HCT116 (cell line): ENCODE measurements at regions not wholly inside any gene's neighbourhood (a gene's known extent, or its start where the extent isn't known, plus 50 kb on each side); places are given as distances from the start of the nearest gene placed in this dataset.

ENCODE experiments used
- ATAC-seq: fragments of 200-7000 bp; cut with Tn5 transposase; 2 replicates; pipeline ENCODE4 v1.9.1; 2020; ENCODE audit warnings: mild to moderate bottlenecking, moderate library complexity
- BruUV-seq: library from RNA; stranded (reverse); fragments of 400-500 nt; replicated peaks from 2 replicates; lab custom pipeline; 2021; lab: Mats Ljungman, UMichigan
- CTCF ChIA-PET: fragments of 300-600 bp; sonication (Branson Sonifier 250); formaldehyde crosslinking; loops from one replicate; lab custom pipeline; 2021; ENCODE audit warnings: antibody characterized with exemption; lab: Charles Lee
- POLR2A ChIA-PET: fragments of 300-600, 350-600 bp; sonication (Branson Sonifier 250); formaldehyde crosslinking; loops from one replicate; lab custom pipeline; 2021; ENCODE audit warnings: antibody characterized with exemption; lab: Charles Lee
- RAD21 ChIA-PET, 2 experiments: fragments of 300-600 bp; sonication (Branson Sonifier 250); formaldehyde crosslinking; loops; one replicate each; lab custom pipeline; 2023; ENCODE audit warnings: low total read pairs in 2 of 2; ENCODE audit not compliant: uncharacterized antibody in 2 of 2, unreplicated experiment in 2 of 2, low non-redundant PET in 1 of 2; lab: Charles Lee
- DNase-seq: peaks from one replicate; pipeline ENCODE4 v3.0.0-alpha.2; 2010; ENCODE audit warnings: low read depth, low spot score
- H2AFZ ChIP-seq: fragments of 200-600 bp; shearing (Covaris generic), sonication (generic); 2 replicates; pipeline ENCODE4 v1.6.1; 2017; ENCODE audit warnings: low read depth, mixed run types, mixed read lengths, antibody characterized with exemption, low read length; ENCODE audit not compliant: poor library complexity, severe bottlenecking
- H3K27ac ChIP-seq: 2 replicates; pipeline ENCODE4 v1.5.1; 2012; ENCODE audit warnings: low read depth, low read length
- H3K27me3 ChIP-seq: fragments of 200-600 bp; sonication (generic); 2 replicates; pipeline ENCODE4 v1.6.1; 2016; ENCODE audit warnings: mixed run types, low read length, mixed read lengths; ENCODE audit not compliant: insufficient read depth
- H3K36me3 ChIP-seq, 2 experiments: fragments of 200-500 bp in 1 of 2; fragments of 200-600 bp in 1 of 2; sonication (Bioruptor generic) in 1 of 2; sonication (generic) in 1 of 2; 2 replicates each; pipeline versions ENCODE4 v1.5.1 to v1.6.1; 2014 to 2016; ENCODE audit warnings: low read length in 2 of 2, inconsistent platforms in 1 of 2, mixed read lengths in 1 of 2, mixed run types in 1 of 2; ENCODE audit not compliant: insufficient read depth in 2 of 2, control insufficient read depth in 1 of 2
- H3K4me1 ChIP-seq, 2 experiments: fragments of 200-600 bp in 1 of 2; sonication (generic) in 1 of 2; 2 replicates each; pipeline versions ENCODE4 v1.5.1 to v1.6.1; 2012 to 2017; ENCODE audit warnings: low read length in 2 of 2, inconsistent platforms in 1 of 2, mild to moderate bottlenecking in 1 of 2, mixed read lengths in 1 of 2, mixed run types in 1 of 2, moderate library complexity in 1 of 2; ENCODE audit not compliant: insufficient read depth in 2 of 2, control insufficient read depth in 1 of 2
- H3K4me2 ChIP-seq: fragments of 200-600 bp; sonication (generic); 2 replicates; pipeline ENCODE4 v1.6.1; 2017; ENCODE audit warnings: mixed run types, low read length, mixed read lengths
- H3K4me3 ChIP-seq, 2 experiments: fragments of 200-600 bp in 1 of 2; sonication (generic) in 1 of 2; replicated peaks in 1 of 2; 2 replicates each; pipeline ENCODE4 v1.5.1; 2011 to 2016; ENCODE audit warnings: low read length in 2 of 2, control low read depth in 1 of 2, low read depth in 1 of 2, mild to moderate bottlenecking in 1 of 2, mixed read lengths in 1 of 2, mixed run types in 1 of 2
- H3K79me2 ChIP-seq: fragments of 200-600 bp; sonication (generic); 2 replicates; pipeline ENCODE4 v1.6.1; 2017; ENCODE audit warnings: mild to moderate bottlenecking, mixed run types, low read length, moderate library complexity, mixed read lengths; ENCODE audit not compliant: insufficient read depth
- H3K9ac ChIP-seq: fragments of 200-600 bp; sonication (generic); 2 replicates; pipeline ENCODE4 v1.6.1; 2016; ENCODE audit warnings: low read length, mixed read lengths
- H3K9me2 ChIP-seq: fragments of 200-600 bp; sonication (generic), shearing (Covaris generic); 2 replicates; pipeline ENCODE4 v1.6.1; 2017; ENCODE audit warnings: mixed run types, mild to moderate bottlenecking, moderate library complexity; ENCODE audit not compliant: insufficient read depth
- H3K9me3 ChIP-seq, 2 experiments: fragments of 200-500 bp in 1 of 2; fragments of 200-600 bp in 1 of 2; sonication (Bioruptor generic) in 1 of 2; sonication (generic) in 1 of 2; 2 replicates each; pipeline ENCODE4 v1.6.1; 2014 to 2017; ENCODE audit warnings: low read length in 2 of 2, mixed read lengths in 2 of 2, inconsistent platforms in 1 of 2, low read depth in 1 of 2, mild to moderate bottlenecking in 1 of 2, mixed run types in 1 of 2, moderate library complexity in 1 of 2; ENCODE audit not compliant: control insufficient read depth in 1 of 2, insufficient read depth in 1 of 2
- H4K20me1 ChIP-seq: fragments of 200-600 bp; sonication (generic), shearing (Covaris generic); 2 replicates; pipeline ENCODE4 v1.6.1; 2017; ENCODE audit warnings: mixed run types, mild to moderate bottlenecking, moderate library complexity; ENCODE audit not compliant: insufficient read depth
- CEBPB ChIP-seq: IDR thresholded peaks from 2 replicates; pipeline ENCODE4 v1.6.1; 2012; ENCODE audit warnings: low read depth
- EGR1 ChIP-seq: IDR thresholded peaks from 2 replicates; pipeline ENCODE4 v1.6.1; 2012; ENCODE audit warnings: low read depth
- ELF1 ChIP-seq: IDR thresholded peaks from 2 replicates; pipeline ENCODE4 v1.6.1; 2012; ENCODE audit warnings: low read depth, borderline replicate concordance
- EZH2 ChIP-seq: fragments of 200-600 bp; sonication (generic); IDR thresholded peaks from 2 replicates; pipeline ENCODE4 v1.6.1; 2017; ENCODE audit warnings: antibody characterized with exemption, mixed run types
- EZH2phosphoT487 ChIP-seq: fragments of 200-600 bp; IDR thresholded peaks from 2 replicates; pipeline ENCODE4 v1.6.1; 2018; ENCODE audit warnings: antibody characterized with exemption, borderline replicate concordance
- JUND ChIP-seq: IDR thresholded peaks from 2 replicates; pipeline ENCODE4 v1.6.1; 2012
- MAX ChIP-seq: IDR thresholded peaks from 2 replicates; pipeline ENCODE4 v1.6.1; 2012
- POLR2AphosphoS5 ChIP-seq: IDR thresholded peaks from 2 replicates; pipeline ENCODE4 v1.6.1; 2011; ENCODE audit warnings: mild to moderate bottlenecking, low read depth, low read length, moderate library complexity
- SIN3A ChIP-seq: IDR thresholded peaks from 2 replicates; pipeline ENCODE4 v1.6.1; 2012; ENCODE audit warnings: low read depth
- SRF ChIP-seq: IDR thresholded peaks from 2 replicates; pipeline ENCODE4 v1.6.1; 2012; ENCODE audit warnings: low read depth
- ZFX ChIP-seq: fragments of 450-650 bp; IDR thresholded peaks from 2 replicates; pipeline ENCODE4 v1.6.1; 2017
- intact Hi-C: fragments of 100-400 bp; cut with micrococcal nuclease; formaldehyde crosslinking; loops from 2 replicates; pipeline ENCODE4 v1.10.0; 2022
- TF ChIP-seq, protein P1 (sequence below), 3 experiments: fragments of 200-600 bp in 1 of 3; sonication (generic) in 1 of 3; IDR thresholded peaks in 2 of 3; conservative IDR thresholded peaks in 1 of 3; 2 replicates each; pipeline ENCODE4 v1.5.1; 2012 to 2017; ENCODE audit warnings: low read depth in 2 of 3, low read length in 2 of 3, antibody characterized with exemption in 1 of 3, borderline replicate concordance in 1 of 3, control low read depth in 1 of 3, mild to moderate bottlenecking in 1 of 3, mixed read lengths in 1 of 3, mixed run types in 1 of 3, moderate library complexity in 1 of 3; ENCODE audit not compliant: insufficient read depth in 1 of 3
- TF ChIP-seq, protein P2 (sequence below): IDR thresholded peaks from 2 replicates; pipeline ENCODE4 v1.6.1; 2012; ENCODE audit warnings: low read depth

DNA sequence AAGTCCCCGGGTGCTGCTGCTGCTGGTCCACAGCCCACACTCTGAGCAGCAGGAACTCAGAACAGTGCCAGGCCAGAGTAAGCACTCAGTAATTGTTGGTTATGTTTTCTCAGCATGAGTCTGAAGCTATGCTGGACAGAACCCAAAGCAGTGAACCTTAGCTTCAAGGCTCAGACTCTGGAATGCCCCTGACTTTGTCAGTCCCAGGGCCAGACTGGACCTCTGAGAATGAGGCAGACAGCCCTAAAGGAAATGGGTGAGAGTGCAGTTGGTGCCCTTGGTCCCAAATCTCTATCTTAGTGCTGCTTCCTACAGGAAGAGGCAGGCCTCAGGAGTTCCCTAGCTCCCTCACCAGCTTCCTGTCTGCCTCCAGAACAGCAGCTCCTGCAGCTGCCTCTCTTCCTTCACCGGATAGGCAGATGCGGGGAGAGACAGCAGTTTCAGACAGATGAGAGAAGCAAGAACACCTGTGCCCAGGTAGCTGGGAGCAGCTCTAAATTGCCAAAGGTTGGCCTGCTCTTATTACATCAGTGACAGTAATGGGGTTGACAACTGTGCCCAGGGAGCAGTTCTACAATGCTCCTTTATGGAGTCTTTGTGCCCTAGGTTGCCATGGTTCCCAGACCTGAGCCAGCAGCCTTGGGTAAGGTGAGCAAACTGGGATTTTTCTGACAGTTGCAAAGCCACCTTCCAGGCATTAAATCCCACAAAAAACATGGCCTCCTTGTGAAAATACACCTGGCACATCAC, 82.2 kb upstream of the CXCL14 start (continued):
- no peak for TF ChIP-seq ZFX

DNA sequence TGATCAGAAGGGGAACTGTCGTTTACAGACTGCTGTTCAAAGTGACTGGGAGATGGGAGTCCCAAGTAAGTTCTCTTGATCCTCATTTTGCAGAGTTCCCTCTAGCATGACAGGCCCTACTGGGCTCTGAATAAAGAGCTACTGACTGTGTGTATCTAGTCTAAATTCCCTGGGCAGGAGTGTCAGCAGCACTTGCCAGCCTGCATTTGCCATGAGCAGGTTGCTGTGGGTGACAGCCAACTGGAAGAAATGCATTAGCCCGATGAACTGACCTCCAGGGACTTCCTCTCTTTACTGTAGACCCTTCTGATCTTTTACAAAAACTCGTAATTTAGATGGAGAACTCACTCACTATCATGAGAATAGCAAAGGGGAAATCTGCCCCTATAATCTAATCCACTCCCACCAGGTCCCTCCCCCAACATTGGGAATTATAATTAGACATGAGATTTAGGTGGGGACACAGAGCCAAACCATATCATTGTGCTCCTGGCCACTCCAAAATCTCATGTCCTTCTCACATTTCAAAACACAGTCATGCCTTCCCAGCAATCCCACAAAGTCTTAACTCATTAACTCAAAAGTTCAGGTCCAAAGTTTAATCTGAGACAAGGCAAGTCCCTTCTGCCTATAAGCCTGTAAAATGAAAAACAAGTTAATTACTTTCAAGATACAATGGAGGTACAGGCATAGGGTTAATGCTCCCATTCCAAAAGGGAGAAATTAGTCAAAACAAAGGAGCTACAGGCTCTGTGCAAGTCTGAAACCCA, 78.9 kb upstream of the CXCL14 start:
- Histone ChIP-seq H3K4me3 (no peak overlapping the region), H3K9ac (no peak overlapping the region), H3K27me3 (peaks cover 18% of the 10 kb centered on the region; the same call in 1 of the 2 replicates), H3K9me3 (no peaks in the 10 kb centered on the region; a peak in 1 of 4 replicates), H3K4me1 (no peaks in the 10 kb centered on the region), H4K20me1 (no peaks in the 10 kb centered on the region), H3K4me2 (no peak overlapping the region), H3K79me2 (no peaks in the 10 kb centered on the region), H2AFZ (no peak overlapping the region), H3K9me2 (no peaks in the 10 kb centered on the region), H3K27ac (no peak overlapping the region), H3K36me3 (no peaks in the 10 kb centered on the region)
- POLR2A ChIA-PET = no interaction called here
- CTCF ChIA-PET = no interaction called here
- RAD21 ChIA-PET = no interaction called here
- DNase-seq (no peak), ATAC-seq (no peak)
- intact Hi-C loops = no loop called here
- no peak for TF ChIP-seq SRF
- no peak for TF ChIP-seq CEBPB
- TF ChIP-seq MAX = no peak
- TF ChIP-seq ZFX = no peak
- no peak for TF ChIP-seq EZH2phosphoT487
- TF ChIP-seq EGR1 = no peak
- TF ChIP-seq EZH2 = no peak
- TF ChIP-seq ELF1 = no peak
- no peak for TF ChIP-seq POLR2AphosphoS5
- TF ChIP-seq, protein P1, sequence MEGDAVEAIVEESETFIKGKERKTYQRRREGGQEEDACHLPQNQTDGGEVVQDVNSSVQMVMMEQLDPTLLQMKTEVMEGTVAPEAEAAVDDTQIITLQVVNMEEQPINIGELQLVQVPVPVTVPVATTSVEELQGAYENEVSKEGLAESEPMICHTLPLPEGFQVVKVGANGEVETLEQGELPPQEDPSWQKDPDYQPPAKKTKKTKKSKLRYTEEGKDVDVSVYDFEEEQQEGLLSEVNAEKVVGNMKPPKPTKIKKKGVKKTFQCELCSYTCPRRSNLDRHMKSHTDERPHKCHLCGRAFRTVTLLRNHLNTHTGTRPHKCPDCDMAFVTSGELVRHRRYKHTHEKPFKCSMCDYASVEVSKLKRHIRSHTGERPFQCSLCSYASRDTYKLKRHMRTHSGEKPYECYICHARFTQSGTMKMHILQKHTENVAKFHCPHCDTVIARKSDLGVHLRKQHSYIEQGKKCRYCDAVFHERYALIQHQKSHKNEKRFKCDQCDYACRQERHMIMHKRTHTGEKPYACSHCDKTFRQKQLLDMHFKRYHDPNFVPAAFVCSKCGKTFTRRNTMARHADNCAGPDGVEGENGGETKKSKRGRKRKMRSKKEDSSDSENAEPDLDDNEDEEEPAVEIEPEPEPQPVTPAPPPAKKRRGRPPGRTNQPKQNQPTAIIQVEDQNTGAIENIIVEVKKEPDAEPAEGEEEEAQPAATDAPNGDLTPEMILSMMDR (IDR thresholded peaks at IDR 0.05 in 2 of 3, conservative IDR thresholded peaks at IDR 0.05 in 1 of 3; ENCODE audit: borderline replicate concordance in 1 of 3, insufficient read depth in 1 of 3, low read depth in 2 of 3, low read length in 2 of 3) = no peak
- TF ChIP-seq JUND = no peak
- TF ChIP-seq SIN3A = no peak
- TF ChIP-seq, protein P2, sequence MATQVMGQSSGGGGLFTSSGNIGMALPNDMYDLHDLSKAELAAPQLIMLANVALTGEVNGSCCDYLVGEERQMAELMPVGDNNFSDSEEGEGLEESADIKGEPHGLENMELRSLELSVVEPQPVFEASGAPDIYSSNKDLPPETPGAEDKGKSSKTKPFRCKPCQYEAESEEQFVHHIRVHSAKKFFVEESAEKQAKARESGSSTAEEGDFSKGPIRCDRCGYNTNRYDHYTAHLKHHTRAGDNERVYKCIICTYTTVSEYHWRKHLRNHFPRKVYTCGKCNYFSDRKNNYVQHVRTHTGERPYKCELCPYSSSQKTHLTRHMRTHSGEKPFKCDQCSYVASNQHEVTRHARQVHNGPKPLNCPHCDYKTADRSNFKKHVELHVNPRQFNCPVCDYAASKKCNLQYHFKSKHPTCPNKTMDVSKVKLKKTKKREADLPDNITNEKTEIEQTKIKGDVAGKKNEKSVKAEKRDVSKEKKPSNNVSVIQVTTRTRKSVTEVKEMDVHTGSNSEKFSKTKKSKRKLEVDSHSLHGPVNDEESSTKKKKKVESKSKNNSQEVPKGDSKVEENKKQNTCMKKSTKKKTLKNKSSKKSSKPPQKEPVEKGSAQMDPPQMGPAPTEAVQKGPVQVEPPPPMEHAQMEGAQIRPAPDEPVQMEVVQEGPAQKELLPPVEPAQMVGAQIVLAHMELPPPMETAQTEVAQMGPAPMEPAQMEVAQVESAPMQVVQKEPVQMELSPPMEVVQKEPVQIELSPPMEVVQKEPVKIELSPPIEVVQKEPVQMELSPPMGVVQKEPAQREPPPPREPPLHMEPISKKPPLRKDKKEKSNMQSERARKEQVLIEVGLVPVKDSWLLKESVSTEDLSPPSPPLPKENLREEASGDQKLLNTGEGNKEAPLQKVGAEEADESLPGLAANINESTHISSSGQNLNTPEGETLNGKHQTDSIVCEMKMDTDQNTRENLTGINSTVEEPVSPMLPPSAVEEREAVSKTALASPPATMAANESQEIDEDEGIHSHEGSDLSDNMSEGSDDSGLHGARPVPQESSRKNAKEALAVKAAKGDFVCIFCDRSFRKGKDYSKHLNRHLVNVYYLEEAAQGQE = no peak
- no TSS peak for BruUV-seq
